Liver (tissue), 3 donors: ENCODE measurements at regions not wholly inside any gene's neighbourhood (a gene's known extent, or its start where the extent isn't known, plus 50 kb on each side); places are given as distances from the start of the nearest gene placed in this dataset.

Source experiments
- ATF3 ChIP-seq: IDR thresholded peaks from 2 replicates; pipeline ENCODE4 v1.6.1; 2016; ENCODE audit warnings: antibody characterized with exemption
- CTCF ChIP-seq: fragments of 150-350 bp; IDR thresholded peaks from 2 replicates; pipeline ENCODE4 v1.5.1; 2017; ENCODE audit warnings: improper control_type of control experiment, low read depth, low read length; ENCODE audit not compliant: missing input control
- EGR1 ChIP-seq, 2 donors: IDR thresholded peaks; 2 replicates each; pipeline ENCODE4 v1.6.1; 2016 to 2018; ENCODE audit warnings: antibody characterized with exemption in 2 of 2, low read depth in 2 of 2
- FOXA2 ChIP-seq: IDR thresholded peaks from 2 replicates; pipeline ENCODE4 v1.6.1; 2016; ENCODE audit warnings: antibody characterized with exemption
- GABPA ChIP-seq, 2 donors: IDR thresholded peaks in 1 of 2; conservative IDR thresholded peaks in 1 of 2; 2 replicates each; pipeline ENCODE4 v1.6.1; 2016; ENCODE audit warnings: antibody characterized with exemption in 2 of 2, mild to moderate bottlenecking in 1 of 2, moderate library complexity in 1 of 2
- HNF4A ChIP-seq, 2 donors: conservative IDR thresholded peaks; 2 replicates each; pipeline ENCODE4 v1.6.1; 2016; ENCODE audit warnings: antibody characterized with exemption in 2 of 2, mild to moderate bottlenecking in 2 of 2
- MAX ChIP-seq: IDR thresholded peaks from 2 replicates; pipeline ENCODE4 v1.6.1; 2016; ENCODE audit warnings: antibody characterized with exemption
- NR2F2 ChIP-seq: IDR thresholded peaks from 2 replicates; pipeline ENCODE4 v1.6.1; 2016; ENCODE audit warnings: antibody characterized with exemption
- RAD21 ChIP-seq, 2 donors: IDR thresholded peaks; 2 replicates each; pipeline ENCODE4 v1.6.1; 2016; ENCODE audit warnings: antibody characterized with exemption in 2 of 2, mild to moderate bottlenecking in 2 of 2
- REST ChIP-seq: IDR thresholded peaks from 2 replicates; pipeline ENCODE4 v1.6.1; 2016; ENCODE audit warnings: antibody characterized with exemption, mild to moderate bottlenecking
- RXRA ChIP-seq, 2 donors: IDR thresholded peaks; 2 replicates each; pipeline ENCODE4 v1.6.1; 2017 to 2018; ENCODE audit warnings: antibody characterized with exemption in 2 of 2, mild to moderate bottlenecking in 1 of 2
- SP1 ChIP-seq: IDR thresholded peaks from 2 replicates; pipeline ENCODE4 v1.6.1; 2018; ENCODE audit warnings: antibody characterized with exemption, mild to moderate bottlenecking
- YY1 ChIP-seq: IDR thresholded peaks from 2 replicates; pipeline ENCODE4 v1.6.1; 2016; ENCODE audit warnings: antibody characterized with exemption, mild to moderate bottlenecking
- donor health status: healthy.
- donor health status: healthy.

GRCh38 chr2:164306872-164307271, 314.4 kb downstream of the GRB14 start:
- no peak for TF ChIP-seq GABPA (IDR thresholded peaks at IDR 0.05 in 1 of 2, conservative IDR thresholded peaks at IDR 0.05 in 1 of 2)
- TF ChIP-seq NR2F2 = no peak
- no peak for TF ChIP-seq CTCF
- no peak for TF ChIP-seq ATF3
- TF ChIP-seq MAX = no peak
- no peak for TF ChIP-seq SP1
- TF ChIP-seq REST = no peak
- no peak for TF ChIP-seq YY1
- no peak for TF ChIP-seq RAD21 (IDR thresholded peaks at IDR 0.05)
- no peak for TF ChIP-seq EGR1 (IDR thresholded peaks at IDR 0.05; ENCODE audit: low read depth in 2 of 2)
- no peak for TF ChIP-seq HNF4A (conservative IDR thresholded peaks at IDR 0.05)
- TF ChIP-seq RXRA (IDR thresholded peaks at IDR 0.05) = no peak
- no peak for TF ChIP-seq FOXA2
